HS-5 (cell line): ENCODE measurements at regions not wholly inside any gene's neighbourhood (a gene's known extent, or its start where the extent isn't known, plus 50 kb on each side); places are given as distances from the start of the nearest gene placed in this dataset.
A peak's percentile ranks its signal among the peaks of the same experiment; 100 is the strongest.

Source experiments
- DNase-seq: peaks from one replicate; pipeline ENCODE4 v3.0.0-alpha.2; 2012; ENCODE audit warnings: low read depth

DNA sequence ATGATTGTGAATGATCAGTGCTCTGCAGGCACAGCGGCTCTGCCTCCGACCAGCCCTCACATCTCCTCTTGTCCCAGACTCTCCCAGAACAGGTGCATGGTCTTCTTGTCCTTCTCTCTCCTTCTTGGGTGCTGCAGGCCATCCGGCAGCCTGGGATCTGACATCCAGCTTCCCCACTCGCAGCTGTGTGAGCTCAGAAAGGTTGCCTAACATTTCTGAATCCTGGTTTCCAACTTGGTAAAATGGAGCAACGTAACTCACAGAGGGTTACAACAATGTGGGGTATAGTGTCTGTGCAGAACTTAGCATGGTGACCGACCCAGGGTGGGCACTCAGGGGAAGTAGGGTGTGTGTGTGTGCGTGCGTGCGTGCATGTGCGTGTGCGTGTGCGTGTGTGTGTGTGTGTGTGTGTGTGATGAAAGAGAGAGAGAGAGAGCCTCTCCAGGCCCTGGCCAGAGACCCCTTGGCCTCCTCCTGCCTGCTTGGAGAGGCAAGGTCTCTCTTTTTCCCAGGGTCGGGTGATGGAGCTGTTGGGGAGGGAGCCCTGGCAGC is 110.1 kb downstream of the SNX5 start:
- no peak for DNase-seq

- no peak for DNase-seq
These were observed 110.8 kb downstream of the SNX5 start for GRCh38 chr20:17857639-17858449.

DNA sequence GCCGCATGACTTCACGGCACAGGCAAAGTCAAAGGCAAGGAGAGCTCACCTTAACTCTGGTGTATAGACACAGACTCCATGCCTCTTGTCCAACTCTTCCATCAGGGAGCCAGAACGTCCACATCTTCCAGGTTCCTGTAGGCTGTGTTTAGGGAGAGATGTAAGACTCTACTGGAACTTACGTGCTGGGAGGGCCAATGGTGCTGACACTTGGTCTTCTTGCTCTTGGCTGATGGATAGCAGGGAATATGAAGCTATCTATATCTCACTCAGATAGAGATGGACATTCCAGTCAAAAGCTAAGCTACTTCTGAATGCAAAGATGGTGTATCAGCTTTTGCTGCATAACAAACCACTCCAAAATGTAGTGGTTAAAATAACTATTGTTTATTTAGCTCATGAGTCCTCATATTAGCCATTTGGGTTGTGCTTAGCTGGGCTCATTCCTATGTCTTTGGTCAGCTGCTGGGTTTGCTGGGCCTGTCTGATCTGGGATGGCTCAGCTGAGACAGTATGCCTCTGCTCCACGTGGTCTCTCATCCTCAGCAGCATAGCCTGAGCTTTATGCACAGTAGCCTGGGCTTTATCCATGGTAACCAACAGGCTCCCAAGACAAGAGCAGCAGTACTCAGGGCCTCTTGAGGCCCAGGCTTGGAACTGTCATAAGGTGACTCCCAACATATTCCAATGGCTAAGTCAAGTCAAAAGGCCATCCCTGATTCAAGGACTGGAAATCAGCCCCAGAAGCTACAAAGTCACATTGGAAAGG is 111.6 kb downstream of the SNX5 start:
- DNase-seq, result no peak

DNA sequence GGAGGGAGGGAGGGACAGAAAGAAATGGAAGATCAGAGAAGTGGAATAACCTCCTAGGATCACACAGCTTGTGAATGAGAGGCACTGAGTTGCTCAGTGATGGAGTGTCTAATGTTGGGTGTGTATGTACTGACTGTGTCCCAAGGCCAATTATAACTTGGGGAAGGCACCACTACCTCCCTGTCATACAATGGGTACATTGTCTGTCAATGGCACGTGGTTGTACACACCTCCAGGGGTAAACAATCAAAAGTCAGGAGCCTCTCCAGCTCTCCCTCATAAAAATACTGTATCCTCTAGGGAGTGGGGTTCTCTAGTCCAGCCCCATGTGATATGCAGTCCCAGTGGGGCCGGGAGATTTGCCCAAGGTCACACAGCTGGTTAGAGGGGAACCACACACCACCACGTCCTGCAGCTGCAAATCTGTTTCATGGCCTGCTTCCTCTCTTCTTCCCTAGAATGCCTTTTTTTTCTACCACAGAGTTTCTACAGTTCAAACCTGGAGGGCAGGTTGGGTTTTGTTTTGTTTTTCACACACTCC is 112.5 kb downstream of the SNX5 start:
- DNase-seq, result no peak

- no peak for DNase-seq
These were observed 114.2 kb downstream of the SNX5 start for GRCh38 chr20:17854307-17854903.

GRCh38 chr20:17852323-17852722 is 116.3 kb downstream of the SNX5 start:
- no peak for DNase-seq

DNA sequence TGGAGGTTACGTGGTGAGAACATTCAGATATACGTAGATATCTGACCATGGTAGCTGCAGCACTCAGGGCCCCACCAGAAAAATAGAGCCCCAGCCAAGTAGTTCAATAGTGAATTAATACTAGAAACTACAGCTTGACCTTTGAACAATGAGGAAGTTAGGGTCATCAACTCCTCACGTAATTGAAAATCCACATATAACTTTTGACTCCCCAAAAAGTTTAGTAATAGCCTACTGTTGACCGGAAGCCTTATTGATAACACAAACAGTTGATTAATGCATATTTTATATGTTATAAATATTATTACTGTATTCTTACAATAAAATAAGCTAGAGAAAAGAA is 117.9 kb downstream of the SNX5 start:
- DNase-seq, result no peak

GRCh38 chr20:17849901-17850683 is 118.5 kb downstream of the SNX5 start:
- peak; percentile 87 for DNase-seq

- DNase-seq, result no peak
These were observed 119.3 kb downstream of the SNX5 start for GRCh38 chr20:17849138-17849900.

DNA sequence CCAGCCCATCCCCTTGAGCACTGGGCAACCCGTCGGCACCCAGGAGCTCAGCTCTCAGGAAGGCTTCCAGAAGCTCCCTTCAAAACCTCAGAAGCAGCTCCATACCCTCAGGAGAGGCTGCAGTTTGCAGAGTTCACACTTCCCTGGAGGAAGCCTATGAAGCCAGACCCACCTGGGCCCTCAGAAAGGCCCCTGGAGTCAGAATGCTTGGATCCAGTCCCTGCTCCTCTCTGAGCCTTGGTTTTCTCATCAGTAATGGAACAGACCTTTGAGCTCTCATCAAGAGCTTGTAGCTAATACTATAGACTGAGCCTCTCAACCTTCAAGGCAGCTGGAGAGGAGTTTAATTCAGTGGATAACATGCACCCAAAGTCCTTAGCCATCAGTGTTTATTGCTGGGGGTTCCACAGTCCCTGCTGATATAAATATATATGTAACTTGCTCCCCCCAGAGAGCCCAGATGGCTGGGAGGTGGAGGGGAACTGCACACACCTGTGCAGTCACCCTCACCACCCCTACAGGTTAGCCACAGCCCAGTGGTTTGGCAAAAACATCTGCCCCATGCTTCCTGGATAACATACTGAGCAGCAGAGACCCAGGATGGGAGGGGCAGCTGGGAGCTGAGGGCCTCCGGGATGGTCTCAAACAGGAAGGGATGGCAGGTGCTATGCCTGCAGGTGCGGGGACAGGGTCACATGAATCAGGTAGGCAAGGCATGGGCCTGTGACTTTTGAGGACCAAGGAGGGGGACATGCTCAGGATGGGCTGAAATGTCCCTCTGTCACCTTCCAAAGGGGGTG is 120.1 kb downstream of the SNX5 start:
- no peak for DNase-seq

DNA sequence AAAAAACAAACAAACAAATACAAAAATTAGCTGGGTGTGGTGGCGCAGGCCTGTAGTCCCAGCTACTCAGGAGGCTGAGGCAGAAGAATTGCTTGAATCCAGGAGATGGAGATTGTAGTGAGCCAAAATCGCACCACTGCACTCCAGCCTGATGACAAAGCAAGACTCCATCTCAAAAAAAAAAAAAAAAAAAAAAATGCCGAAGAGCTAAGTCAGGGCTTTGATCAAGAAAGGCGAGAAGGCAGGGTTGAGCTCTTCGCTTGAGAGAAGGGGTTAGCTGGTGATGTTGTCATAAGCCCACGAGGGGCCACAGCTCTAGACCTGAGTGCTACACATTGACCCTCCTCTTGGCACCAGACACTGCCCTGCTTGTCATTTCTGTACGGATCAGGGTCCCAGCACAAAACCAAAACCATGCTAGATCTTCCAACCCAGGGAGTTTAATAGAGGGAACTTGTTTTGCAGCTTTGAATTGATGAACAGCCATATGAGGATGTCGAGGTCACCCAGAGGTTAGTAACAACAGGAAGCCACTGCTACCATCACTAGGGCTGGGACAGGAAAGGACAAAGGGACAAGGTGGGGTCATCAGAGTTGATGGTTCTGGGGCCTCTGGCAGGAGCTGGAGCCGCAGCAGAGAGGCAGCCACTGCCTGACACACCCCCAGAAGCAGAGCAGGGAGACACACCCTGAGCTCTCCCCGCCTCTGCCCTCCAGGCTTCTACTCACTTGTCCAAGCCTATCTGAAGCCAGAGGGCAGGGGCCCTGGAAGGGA is 122.7 kb downstream of the SNX5 start:
- no peak for DNase-seq

GRCh38 chr20:17844549-17845298 is 123.9 kb downstream of the SNX5 start:
- DNase-seq, result no peak

GRCh38 chr20:17844133-17844429 is 124.5 kb downstream of the SNX5 start:
- DNase-seq, result no peak

GRCh38 chr20:17843246-17844132 is 125.1 kb downstream of the SNX5 start:
- DNase-seq, result peak; percentile 78

DNA sequence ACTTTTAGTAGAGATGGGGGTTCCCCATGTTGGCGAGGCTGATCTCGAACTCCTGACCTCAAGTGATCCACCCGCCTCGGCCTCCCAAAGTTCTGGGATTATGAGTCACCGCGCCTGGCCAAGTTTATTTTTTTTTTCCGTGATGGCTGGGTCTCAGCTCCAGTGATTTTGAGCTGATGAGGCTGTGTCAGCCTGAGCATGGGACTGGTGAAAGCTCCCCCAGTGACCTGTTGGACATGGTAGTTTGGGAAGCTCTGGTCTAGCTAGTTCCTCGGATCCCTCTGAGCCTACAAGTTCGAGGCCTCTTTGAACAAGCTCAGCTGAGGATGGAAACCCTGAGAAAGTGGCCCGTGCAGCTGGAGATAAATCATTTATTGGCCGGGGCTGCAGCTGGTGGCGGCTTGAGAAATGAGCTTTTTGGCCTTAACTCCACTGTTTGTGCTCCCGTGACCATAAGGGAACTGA is 126.8 kb downstream of the SNX5 start:
- no peak for DNase-seq

GRCh38 chr20:17840423-17840822 is 128.2 kb downstream of the SNX5 start:
- DNase-seq, result no peak

DNA sequence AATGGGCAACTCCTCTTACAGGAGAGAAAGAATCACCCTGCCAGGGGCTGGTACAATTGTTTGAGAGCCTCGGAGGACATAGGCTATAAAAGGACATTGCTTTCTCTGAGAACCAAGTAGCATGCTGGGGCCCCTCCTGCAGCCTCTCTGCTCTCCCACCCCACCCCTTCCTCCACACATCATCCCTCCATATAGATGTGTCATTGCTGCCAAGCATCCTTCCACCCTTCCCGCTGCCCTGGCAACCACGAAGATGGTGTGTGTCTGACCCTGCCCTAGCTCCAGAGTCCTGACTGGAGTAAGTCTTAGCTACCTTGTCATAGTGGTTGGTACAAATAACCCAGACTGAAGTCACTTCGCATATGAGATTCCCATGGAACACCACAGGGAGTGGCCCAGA is 129.7 kb downstream of the SNX5 start:
- no peak for DNase-seq

- DNase-seq, result no peak
These were observed 131.4 kb downstream of the SNX5 start for GRCh38 chr20:17837179-17837578.
